OCI-LY1 (cell line): ENCODE measurements at regions not wholly inside any gene's neighbourhood (a gene's known extent, or its start where the extent isn't known, plus 50 kb on each side); places are given as distances from the start of the nearest gene placed in this dataset.

ENCODE experiments used
- EZH2 ChIP-seq: fragments of 200-600 bp; sonication (generic), shearing (Covaris generic); IDR thresholded peaks from 2 replicates; pipeline ENCODE4 v1.8.0; 2017; ENCODE audit warnings: borderline replicate concordance, mixed run types, mild to moderate bottlenecking, antibody characterized with exemption, low read length, moderate library complexity, mixed read lengths
- TF ChIP-seq, protein P1 (sequence below): fragments of 200-600 bp; sonication (generic), shearing (Covaris generic); IDR thresholded peaks from 2 replicates; pipeline ENCODE4 v1.5.1; 2017; ENCODE audit warnings: mild to moderate bottlenecking, antibody characterized with exemption, low read length, moderate library complexity, mixed read lengths

DNA sequence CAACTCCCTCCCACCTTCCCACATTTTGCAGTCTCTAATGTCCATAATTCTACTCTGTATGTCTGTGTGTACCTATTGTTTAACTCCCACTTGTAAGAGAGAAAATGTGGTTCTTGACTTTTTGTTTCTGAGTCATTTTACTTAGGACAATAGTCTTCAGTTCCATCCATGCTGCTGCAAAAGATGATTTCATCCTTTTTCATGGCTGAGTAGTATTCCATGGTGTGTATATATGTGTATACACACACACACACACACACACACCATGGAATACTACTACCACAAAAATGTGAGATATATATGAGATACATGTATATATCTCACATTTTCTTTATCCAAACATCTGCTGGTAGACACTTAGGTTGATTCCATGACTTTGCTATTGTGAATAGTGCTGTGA lies 182.1 kb upstream of the GALNT17 start:
- TF ChIP-seq, protein P1, sequence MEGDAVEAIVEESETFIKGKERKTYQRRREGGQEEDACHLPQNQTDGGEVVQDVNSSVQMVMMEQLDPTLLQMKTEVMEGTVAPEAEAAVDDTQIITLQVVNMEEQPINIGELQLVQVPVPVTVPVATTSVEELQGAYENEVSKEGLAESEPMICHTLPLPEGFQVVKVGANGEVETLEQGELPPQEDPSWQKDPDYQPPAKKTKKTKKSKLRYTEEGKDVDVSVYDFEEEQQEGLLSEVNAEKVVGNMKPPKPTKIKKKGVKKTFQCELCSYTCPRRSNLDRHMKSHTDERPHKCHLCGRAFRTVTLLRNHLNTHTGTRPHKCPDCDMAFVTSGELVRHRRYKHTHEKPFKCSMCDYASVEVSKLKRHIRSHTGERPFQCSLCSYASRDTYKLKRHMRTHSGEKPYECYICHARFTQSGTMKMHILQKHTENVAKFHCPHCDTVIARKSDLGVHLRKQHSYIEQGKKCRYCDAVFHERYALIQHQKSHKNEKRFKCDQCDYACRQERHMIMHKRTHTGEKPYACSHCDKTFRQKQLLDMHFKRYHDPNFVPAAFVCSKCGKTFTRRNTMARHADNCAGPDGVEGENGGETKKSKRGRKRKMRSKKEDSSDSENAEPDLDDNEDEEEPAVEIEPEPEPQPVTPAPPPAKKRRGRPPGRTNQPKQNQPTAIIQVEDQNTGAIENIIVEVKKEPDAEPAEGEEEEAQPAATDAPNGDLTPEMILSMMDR, result no peak
- TF ChIP-seq EZH2, result no peak
